Parathyroid adenoma (tissue), 2 donors: ENCODE measurements at regions not wholly inside any gene's neighbourhood (a gene's known extent, or its start where the extent isn't known, plus 50 kb on each side); places are given as distances from the start of the nearest gene placed in this dataset.

ENCODE experiments used
- H2AFZ ChIP-seq: fragments of 300-600 bp; sonication (generic); one replicate; pipeline ENCODE4 v1.7.0; 2017; ENCODE audit warnings: antibody characterized with exemption, mild to moderate bottlenecking
- H3K27ac ChIP-seq: fragments of 300-600 bp; sonication (generic); one replicate; pipeline ENCODE4 v1.7.0; 2017
- H3K27me3 ChIP-seq: fragments of 300-600 bp; sonication (generic); one replicate; pipeline ENCODE4 v1.7.0; 2017; ENCODE audit warnings: low read length; ENCODE audit not compliant: control insufficient read depth, insufficient read depth
- H3K36me3 ChIP-seq: fragments of 300-600 bp; sonication (generic); one replicate; pipeline ENCODE4 v1.7.0; 2017; ENCODE audit warnings: low read length; ENCODE audit not compliant: control insufficient read depth, insufficient read depth
- H3K4me1 ChIP-seq: fragments of 300-600 bp; sonication (generic); one replicate; pipeline ENCODE4 v1.7.0; 2017; ENCODE audit warnings: control low read depth
- H3K4me2 ChIP-seq: fragments of 300-600 bp; sonication (generic); one replicate; pipeline ENCODE4 v1.7.0; 2017; ENCODE audit warnings: low read length
- H3K4me3 ChIP-seq: fragments of 300-600 bp; sonication (generic); one replicate; pipeline ENCODE4 v1.7.0; 2017; ENCODE audit warnings: low read depth, low read length
- H3K79me2 ChIP-seq: fragments of 300-600 bp; sonication (generic); one replicate; pipeline ENCODE4 v1.7.0; 2017; ENCODE audit warnings: control low read depth
- H3K9ac ChIP-seq: fragments of 300-600 bp; sonication (generic); one replicate; pipeline ENCODE4 v1.7.0; 2017; ENCODE audit warnings: mild to moderate bottlenecking
- H3K9me3 ChIP-seq: fragments of 300-600 bp; sonication (generic); one replicate; pipeline ENCODE4 v1.7.0; 2017; ENCODE audit warnings: low read length; ENCODE audit not compliant: control insufficient read depth
- TF ChIP-seq, protein P1 (sequence below): fragments of 300-600 bp; sonication (generic); IDR thresholded peaks from one replicate; pipeline ENCODE4 v1.7.0; 2017; ENCODE audit warnings: antibody characterized with exemption, mild to moderate bottlenecking
- donor health status: primary hyperparathyroidism.

DNA sequence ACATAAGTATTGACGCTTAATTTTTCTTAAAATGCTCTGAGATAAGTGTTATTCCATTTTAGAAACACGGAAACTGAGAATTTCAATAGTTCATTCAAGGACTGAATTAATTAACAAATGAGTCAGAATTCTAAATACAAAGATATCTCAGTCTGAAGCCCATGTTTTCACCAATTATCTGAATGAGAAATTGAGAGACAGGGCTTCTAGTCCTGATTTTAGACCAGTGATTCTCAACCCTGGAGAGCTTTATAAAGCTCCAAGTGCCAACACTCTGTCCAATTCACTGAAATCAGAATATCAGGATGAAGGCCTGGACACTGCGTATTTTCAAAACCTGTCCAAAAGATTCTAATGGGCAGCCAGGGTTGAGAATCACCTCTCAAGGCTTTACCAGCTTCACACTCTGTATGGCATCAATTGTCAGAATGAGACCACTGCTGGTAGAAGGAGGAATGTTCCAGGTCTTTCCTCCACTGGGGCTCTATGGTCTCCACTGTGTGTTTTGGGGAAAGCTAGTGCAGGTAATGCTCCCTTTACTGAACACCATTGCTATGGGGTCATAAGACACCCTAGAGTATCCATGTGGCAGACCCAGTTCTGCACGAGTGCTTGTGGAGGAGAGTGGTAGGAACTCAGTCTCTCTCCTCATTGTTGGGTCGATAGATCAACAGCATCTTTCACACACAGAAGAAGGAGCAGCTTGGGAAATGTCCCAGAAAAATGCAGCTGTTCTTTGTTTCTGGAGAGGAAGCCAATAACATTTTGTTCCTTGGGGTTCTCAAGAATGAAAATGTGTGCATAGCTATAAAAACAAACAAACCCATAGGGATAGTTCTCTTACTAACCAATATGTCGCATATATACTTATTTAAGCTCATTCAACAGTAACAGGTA is 99.7 kb upstream of the OSMR start:
- Histone ChIP-seq H3K4me3 (no peak overlapping the region), H3K27ac (no peak overlapping the region)

DNA sequence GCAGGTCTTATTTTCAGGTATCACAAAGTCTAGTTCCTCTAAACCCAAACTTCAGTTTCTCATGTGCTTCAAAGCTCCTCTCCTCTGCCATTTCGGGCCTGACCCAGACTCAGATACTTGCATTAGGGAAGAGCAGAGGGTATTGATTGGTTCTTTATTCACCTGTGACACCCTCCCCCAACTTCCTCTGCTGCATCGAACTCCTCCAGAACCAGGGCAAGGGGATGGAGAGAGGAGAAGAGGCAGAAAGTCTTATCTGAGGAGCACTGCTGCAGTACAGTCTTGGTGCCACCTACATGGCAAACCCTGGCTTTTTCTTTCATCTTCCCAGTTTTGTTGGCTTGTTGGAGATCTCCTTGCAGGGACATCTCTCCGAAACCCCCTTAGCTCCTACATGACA is 96.0 kb upstream of the OSMR start:
- Histone ChIP-seq H3K4me1 (no peaks in the 10 kb centered on the region), H3K9ac (no peak overlapping the region), H3K4me3 (no peak overlapping the region), H3K79me2 (no peaks in the 10 kb centered on the region), H3K36me3 (no peaks in the 10 kb centered on the region), H3K27ac (no peak overlapping the region), H3K27me3 (no peaks in the 10 kb centered on the region), H3K4me2 (no peak overlapping the region), H2AFZ (no peak overlapping the region), H3K9me3 (no peaks in the 10 kb centered on the region)
- TF ChIP-seq, protein P1, sequence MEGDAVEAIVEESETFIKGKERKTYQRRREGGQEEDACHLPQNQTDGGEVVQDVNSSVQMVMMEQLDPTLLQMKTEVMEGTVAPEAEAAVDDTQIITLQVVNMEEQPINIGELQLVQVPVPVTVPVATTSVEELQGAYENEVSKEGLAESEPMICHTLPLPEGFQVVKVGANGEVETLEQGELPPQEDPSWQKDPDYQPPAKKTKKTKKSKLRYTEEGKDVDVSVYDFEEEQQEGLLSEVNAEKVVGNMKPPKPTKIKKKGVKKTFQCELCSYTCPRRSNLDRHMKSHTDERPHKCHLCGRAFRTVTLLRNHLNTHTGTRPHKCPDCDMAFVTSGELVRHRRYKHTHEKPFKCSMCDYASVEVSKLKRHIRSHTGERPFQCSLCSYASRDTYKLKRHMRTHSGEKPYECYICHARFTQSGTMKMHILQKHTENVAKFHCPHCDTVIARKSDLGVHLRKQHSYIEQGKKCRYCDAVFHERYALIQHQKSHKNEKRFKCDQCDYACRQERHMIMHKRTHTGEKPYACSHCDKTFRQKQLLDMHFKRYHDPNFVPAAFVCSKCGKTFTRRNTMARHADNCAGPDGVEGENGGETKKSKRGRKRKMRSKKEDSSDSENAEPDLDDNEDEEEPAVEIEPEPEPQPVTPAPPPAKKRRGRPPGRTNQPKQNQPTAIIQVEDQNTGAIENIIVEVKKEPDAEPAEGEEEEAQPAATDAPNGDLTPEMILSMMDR, result no peak

More for the DNA sequence above, 99.7 kb upstream of the OSMR start:
- H3K36me3 ChIP-seq, result no peaks in the 10 kb centered on the region
- H3K4me1 ChIP-seq, result no peaks in the 10 kb centered on the region
- TF ChIP-seq, protein P1, result no peak
- no peak overlapping the region for H2AFZ ChIP-seq
- no peak overlapping the region for H3K9ac ChIP-seq
- no peaks in the 10 kb centered on the region for H3K9me3 ChIP-seq
- no peaks in the 10 kb centered on the region for H3K27me3 ChIP-seq
- no peaks in the 10 kb centered on the region for H3K79me2 ChIP-seq
- no peak overlapping the region for H3K4me2 ChIP-seq

DNA sequence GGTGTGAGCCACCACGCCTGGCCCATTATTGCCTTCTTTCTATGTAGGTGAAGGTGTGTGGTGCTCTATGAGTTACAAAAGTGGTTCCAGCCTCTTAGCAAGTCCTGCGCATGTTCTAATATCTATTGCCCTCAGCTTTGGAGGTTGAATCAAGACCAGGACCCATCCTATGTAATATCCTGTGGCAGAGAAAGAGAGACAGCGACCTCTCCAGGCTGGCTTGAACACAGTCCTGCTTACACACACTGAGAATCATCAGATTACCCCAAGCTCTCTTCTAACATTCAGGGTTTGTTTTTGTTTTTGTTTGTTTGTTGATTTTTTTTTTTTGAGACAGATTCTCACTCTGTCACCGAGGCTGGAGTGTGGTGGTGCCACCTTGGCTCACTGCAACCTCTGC is 94.7 kb upstream of the OSMR start:
- Histone ChIP-seq H3K27me3 (no peaks in the 10 kb centered on the region), H3K79me2 (no peaks in the 10 kb centered on the region)

DNA sequence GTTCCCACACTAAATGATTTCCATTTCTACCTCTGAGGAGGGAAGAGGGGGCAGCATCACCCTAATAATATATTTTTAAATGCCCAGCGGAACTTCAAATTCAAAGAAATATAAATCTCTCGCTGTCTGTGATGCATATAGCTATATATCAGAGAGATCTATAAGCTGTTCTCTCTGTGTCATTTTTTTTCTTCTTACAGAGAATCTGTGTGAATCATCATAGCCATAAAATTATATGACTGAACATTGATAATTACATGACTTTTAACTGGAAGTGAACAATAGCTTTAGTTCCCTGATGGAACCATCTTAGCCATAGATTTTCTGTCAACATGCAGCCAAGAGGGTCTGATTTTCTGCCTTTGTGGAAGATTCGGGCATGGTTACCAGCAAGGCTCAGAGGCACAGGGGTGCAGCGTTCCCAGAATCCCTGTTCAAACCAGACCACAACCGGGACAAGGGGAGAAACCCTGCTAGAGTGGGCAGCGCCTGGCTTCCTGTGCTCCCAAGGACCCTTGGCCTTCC is 93.7 kb upstream of the OSMR start:
- no peaks in the 10 kb centered on the region for H3K79me2 ChIP-seq
- H3K27ac ChIP-seq, result no peak overlapping the region
- no peaks in the 10 kb centered on the region for H3K4me1 ChIP-seq
- no peaks in the 10 kb centered on the region for H3K9me3 ChIP-seq
- no peak overlapping the region for H2AFZ ChIP-seq
- no peak overlapping the region for H3K4me2 ChIP-seq
- no peak overlapping the region for H3K4me3 ChIP-seq
- TF ChIP-seq, protein P1, result no peak
- H3K9ac ChIP-seq, result no peak overlapping the region
- H3K27me3 ChIP-seq, result no peaks in the 10 kb centered on the region
- H3K36me3 ChIP-seq, result no peaks in the 10 kb centered on the region

More for the DNA sequence above, 94.7 kb upstream of the OSMR start:
- Histone ChIP-seq H3K4me2 (no peak overlapping the region), H3K27ac (no peak overlapping the region), H3K36me3 (no peaks in the 10 kb centered on the region), H2AFZ (no peak overlapping the region), H3K9ac (no peak overlapping the region), H3K4me1 (no peaks in the 10 kb centered on the region), H3K9me3 (no peaks in the 10 kb centered on the region), H3K4me3 (no peak overlapping the region)
- TF ChIP-seq, protein P1, result no peak
